Upper lobe of left lung (tissue), 6 donors: ENCODE measurements at regions not wholly inside any gene's neighbourhood (a gene's known extent, or its start where the extent isn't known, plus 50 kb on each side); places are given as distances from the start of the nearest gene placed in this dataset.
A peak's percentile ranks its signal among the peaks of the same experiment; 100 is the strongest.

ENCODE experiments used
- ATAC-seq, 2 donors: fragments of 200-7000 bp; cut with Tn5 transposase; one replicate each; pipeline ENCODE4 v1.9.1; 2022; ENCODE audit warnings: mild to moderate bottlenecking in 2 of 2, moderate library complexity in 2 of 2; ENCODE audit not compliant: low FRiP score in 2 of 2
- DNase-seq, 2 donors: peaks; one replicate each; pipeline ENCODE4 v3.0.0-alpha.2; 2019 to 2020
- H3K27ac ChIP-seq, 4 donors: fragments of 200-600 bp; sonication (generic); one replicate each; pipeline ENCODE4 v1.5.1; 2016 to 2019
- H3K27me3 ChIP-seq, 4 donors: fragments of 200-600 bp; sonication (generic); one replicate each; pipeline ENCODE4 v1.5.1; 2017 to 2019
- H3K36me3 ChIP-seq, 4 donors: fragments of 200-600 bp; sonication (generic); one replicate each; pipeline ENCODE4 v1.5.1; 2016 to 2019
- H3K4me1 ChIP-seq, 4 donors: fragments of 200-600 bp; sonication (generic); one replicate each; pipeline ENCODE4 v1.5.1; 2018 to 2019
- H3K4me3 ChIP-seq, 4 donors: fragments of 200-600 bp; sonication (generic); one replicate each; pipeline ENCODE4 v1.5.1; 2017 to 2019; ENCODE audit warnings: mild to moderate bottlenecking in 2 of 4, moderate library complexity in 1 of 4
- H3K9me3 ChIP-seq, 4 donors: fragments of 200-600 bp; sonication (generic); one replicate each; pipeline ENCODE4 v1.5.1; 2018 to 2019
- EP300 ChIP-seq, 4 donors: sonication (generic); formaldehyde crosslinking; IDR thresholded peaks; one replicate each; pipeline ENCODE4 v1.5.1; 2017; ENCODE audit warnings: antibody characterized with exemption in 4 of 4, control low read depth in 2 of 4
- POLR2A ChIP-seq, 4 donors: fragments of 450-650 bp; IDR thresholded peaks; one replicate each; pipeline ENCODE4 v1.5.1; 2016 to 2017; ENCODE audit warnings: antibody characterized with exemption in 4 of 4, mild to moderate bottlenecking in 2 of 4
- POLR2AphosphoS5 ChIP-seq, 2 donors: sonication (generic); formaldehyde crosslinking; IDR thresholded peaks; one replicate each; pipeline ENCODE4 v1.5.1; 2017; ENCODE audit warnings: antibody characterized with exemption in 2 of 2
- WGBS, 2 donors: methylation state at CpG; one replicate each; pipeline ENCODE4 v1.1.5; 2017 to 2018; 5-methylcytosine and 5-hydroxymethylcytosine counted together
- TF ChIP-seq, protein P1 (sequence below), 6 experiments: fragments of 450-650 bp in 4 of 6; fragments of 200-600 bp in 2 of 6; sonication (generic) in 2 of 6; IDR thresholded peaks; one replicate each; pipeline ENCODE4 v1.5.1; 2016 to 2019; ENCODE audit warnings: antibody characterized with exemption in 6 of 6
- donor health status: DM: no; HTN: no; CAD: no; lungs with moderate emphysema.
- donor health status: DM: no; HTN: yes; CAD: no; lungs with severe emphysema.

DNA sequence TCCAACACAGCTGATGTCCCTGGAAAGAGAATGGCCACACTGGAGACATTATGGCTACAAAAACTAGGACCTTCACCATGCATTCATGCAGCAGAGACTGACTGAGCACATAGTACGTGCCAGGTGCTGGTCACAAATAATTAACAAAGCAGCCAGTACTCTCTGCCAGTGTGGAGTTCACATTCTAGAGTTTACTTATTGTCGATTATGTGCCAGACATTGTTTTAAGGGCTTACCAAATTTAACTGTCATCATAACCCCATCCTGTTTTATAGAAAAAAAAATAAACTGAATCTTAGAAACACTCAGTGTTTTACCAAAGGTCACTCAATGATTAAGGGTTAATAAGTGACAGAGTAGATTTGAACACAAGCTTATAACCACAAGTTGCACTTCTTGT lies 143.3 kb downstream of the RRAGC start:
- H3K4me1 ChIP-seq: no peaks in the 10 kb centered on the region
- TF ChIP-seq, protein P1, sequence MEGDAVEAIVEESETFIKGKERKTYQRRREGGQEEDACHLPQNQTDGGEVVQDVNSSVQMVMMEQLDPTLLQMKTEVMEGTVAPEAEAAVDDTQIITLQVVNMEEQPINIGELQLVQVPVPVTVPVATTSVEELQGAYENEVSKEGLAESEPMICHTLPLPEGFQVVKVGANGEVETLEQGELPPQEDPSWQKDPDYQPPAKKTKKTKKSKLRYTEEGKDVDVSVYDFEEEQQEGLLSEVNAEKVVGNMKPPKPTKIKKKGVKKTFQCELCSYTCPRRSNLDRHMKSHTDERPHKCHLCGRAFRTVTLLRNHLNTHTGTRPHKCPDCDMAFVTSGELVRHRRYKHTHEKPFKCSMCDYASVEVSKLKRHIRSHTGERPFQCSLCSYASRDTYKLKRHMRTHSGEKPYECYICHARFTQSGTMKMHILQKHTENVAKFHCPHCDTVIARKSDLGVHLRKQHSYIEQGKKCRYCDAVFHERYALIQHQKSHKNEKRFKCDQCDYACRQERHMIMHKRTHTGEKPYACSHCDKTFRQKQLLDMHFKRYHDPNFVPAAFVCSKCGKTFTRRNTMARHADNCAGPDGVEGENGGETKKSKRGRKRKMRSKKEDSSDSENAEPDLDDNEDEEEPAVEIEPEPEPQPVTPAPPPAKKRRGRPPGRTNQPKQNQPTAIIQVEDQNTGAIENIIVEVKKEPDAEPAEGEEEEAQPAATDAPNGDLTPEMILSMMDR (IDR thresholded peaks at IDR 0.05): no peak
- TF ChIP-seq EP300 (IDR thresholded peaks at IDR 0.05) (no peak), POLR2A (IDR thresholded peaks at IDR 0.05) (no peak), POLR2AphosphoS5 (IDR thresholded peaks at IDR 0.05) (no peak)
- ATAC-seq (no peak), DNase-seq (no peak)
- H3K27ac ChIP-seq: no peak overlapping the region
- no peaks in the 10 kb centered on the region for H3K27me3 ChIP-seq
- no peaks in the 10 kb centered on the region for H3K36me3 ChIP-seq
- 76 to 85% methylated on average over 2 of the region's 2 CpGs for WGBS, 2 donors
- no peaks in the 10 kb centered on the region for H3K9me3 ChIP-seq
- H3K4me3 ChIP-seq: no peak overlapping the region

DNA sequence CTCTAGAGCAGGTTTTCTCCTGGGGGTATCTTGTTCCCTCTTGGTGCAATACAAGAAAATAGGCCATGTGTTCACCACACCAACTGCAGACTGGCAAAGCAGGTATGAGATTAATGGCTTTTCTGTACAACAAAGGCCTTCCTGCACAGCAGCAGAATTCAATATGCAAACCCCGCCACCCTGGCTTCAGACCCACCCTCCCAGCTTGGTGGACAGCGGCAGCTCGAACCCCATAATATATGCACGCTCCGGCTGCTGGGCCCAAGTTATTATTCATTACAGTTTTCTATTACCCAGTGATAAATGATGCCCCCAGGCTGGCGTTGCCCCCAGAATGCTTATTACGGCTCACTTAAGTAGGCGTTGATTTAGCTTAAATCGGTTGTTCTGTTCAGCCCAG lies 144.2 kb downstream of the RRAGC start:
- no peak overlapping the region for H3K4me3 ChIP-seq
- no peak for ATAC-seq

DNA sequence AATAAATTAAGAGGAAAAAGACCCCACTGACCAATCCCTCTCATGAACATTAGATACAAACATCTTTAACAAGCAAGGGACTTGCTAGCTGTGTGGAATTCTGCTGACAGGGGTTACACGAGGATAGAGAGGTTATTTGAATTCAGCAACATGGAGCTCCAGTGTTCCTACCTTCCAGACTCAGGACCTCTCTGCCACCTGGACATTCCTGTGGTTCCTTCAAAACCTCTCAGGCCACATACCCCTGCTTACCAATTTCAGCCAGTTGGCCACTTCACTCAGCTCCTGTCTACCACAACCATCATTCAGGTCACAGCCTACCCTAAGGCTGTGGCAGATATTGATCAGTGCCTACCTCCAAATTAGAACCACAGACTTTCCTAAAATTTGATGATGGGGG lies 147.5 kb downstream of the RRAGC start:
- H3K9me3 ChIP-seq: no peaks in the 10 kb centered on the region
- DNase-seq (no peak), ATAC-seq (no peak)
- 75 to 84% methylated on average over 1 of the region's 1 CpG for WGBS, 2 donors
- no peaks in the 10 kb centered on the region for H3K4me1 ChIP-seq
- TF ChIP-seq, protein P1 (IDR thresholded peaks at IDR 0.05): no peak
- TF ChIP-seq POLR2A (IDR thresholded peaks at IDR 0.05) (no peak), EP300 (IDR thresholded peaks at IDR 0.05) (no peak), POLR2AphosphoS5 (IDR thresholded peaks at IDR 0.05) (no peak)
- no peaks in the 10 kb centered on the region for H3K36me3 ChIP-seq
- no peak overlapping the region for H3K4me3 ChIP-seq
- no peak overlapping the region for H3K27ac ChIP-seq
- H3K27me3 ChIP-seq: no peaks in the 10 kb centered on the region

More for the DNA sequence above, 144.2 kb downstream of the RRAGC start:
- WGBS, 2 donors: 95 to 97% methylated on average over 9 of the region's 9 CpGs
- Histone ChIP-seq H3K4me1 (no peaks in the 10 kb centered on the region), H3K9me3 (no peaks in the 10 kb centered on the region), H3K27me3 (no peaks in the 10 kb centered on the region), H3K36me3 (no peaks in the 10 kb centered on the region), H3K27ac (no peak overlapping the region)
- DNase-seq: peak in 1 of 2 donors; percentile 5
- TF ChIP-seq EP300 (IDR thresholded peaks at IDR 0.05): no peak
- TF ChIP-seq POLR2AphosphoS5 (IDR thresholded peaks at IDR 0.05): no peak
- TF ChIP-seq, protein P1 (IDR thresholded peaks at IDR 0.05): no peak
- TF ChIP-seq POLR2A (IDR thresholded peaks at IDR 0.05): no peak

DNA sequence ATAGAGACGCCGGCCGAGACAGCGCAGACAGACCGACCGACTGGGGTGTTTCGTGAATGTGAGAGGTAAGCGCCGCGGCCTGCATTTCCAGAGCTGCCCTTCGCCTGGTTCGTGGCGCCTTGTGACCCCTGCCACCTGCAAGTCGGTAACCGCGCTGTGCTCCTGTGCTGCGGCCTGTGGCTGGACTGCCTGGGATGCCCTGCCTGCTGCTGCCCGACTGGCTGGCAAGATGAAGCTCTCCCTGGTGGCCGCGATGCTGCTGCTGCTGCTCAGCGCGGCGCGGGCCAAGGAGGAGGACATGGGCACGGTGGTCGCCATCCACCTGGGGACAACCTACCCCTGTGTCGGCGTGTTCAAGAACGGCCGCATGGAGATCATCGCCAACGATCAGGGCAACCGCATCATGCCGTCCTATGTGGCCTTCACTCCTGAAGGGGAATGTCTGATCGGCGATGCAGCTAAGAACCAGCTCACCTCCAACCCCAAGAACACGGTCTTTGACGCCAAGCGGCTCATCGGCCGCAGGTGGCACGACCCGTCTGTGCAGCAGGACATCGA lies 150.8 kb downstream of the RRAGC start:
- no peak for TF ChIP-seq POLR2A (IDR thresholded peaks at IDR 0.05)
- TF ChIP-seq POLR2AphosphoS5 (IDR thresholded peaks at IDR 0.05): no peak
- TF ChIP-seq EP300 (IDR thresholded peaks at IDR 0.05): no peak
- TF ChIP-seq, protein P1 (IDR thresholded peaks at IDR 0.05): no peak
- WGBS, 2 donors: 94% methylated on average over 36 to 38 of the region's 44 CpGs

DNA sequence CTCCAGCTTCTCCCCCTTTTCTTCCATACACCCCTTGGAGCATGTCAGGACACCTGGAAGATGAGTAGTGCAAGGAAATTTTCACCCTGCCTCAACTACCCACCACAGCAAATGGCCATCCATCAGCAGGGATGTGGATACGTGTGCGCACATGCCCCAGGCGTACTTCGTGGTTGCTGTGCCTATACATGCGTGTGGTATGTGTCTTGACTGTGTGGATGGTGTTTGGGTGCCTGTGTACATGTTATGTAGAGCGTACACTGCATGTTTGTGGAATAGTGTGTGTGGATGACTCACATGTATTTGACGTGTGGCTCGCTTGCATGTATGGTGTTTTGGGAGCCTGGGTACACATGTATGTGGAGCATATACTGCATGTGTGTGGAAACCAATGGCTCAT lies 158.5 kb downstream of the RRAGC start:
- Histone ChIP-seq H3K36me3 (no peaks in the 10 kb centered on the region), H3K27ac (no peak overlapping the region), H3K4me3 (no peak overlapping the region), H3K4me1 (no peaks in the 10 kb centered on the region), H3K9me3 (peaks cover 0 to 3% (median 0%) of the 10 kb centered on the region in 4 donors), H3K27me3 (no peaks in the 10 kb centered on the region)
- TF ChIP-seq EP300 (IDR thresholded peaks at IDR 0.05): no peak
- TF ChIP-seq, protein P1 (IDR thresholded peaks at IDR 0.05): no peak
- no peak for TF ChIP-seq POLR2AphosphoS5 (IDR thresholded peaks at IDR 0.05)
- TF ChIP-seq POLR2A (IDR thresholded peaks at IDR 0.05): no peak
- DNase-seq (no peak), ATAC-seq (peak in 1 of 2 donors; percentile 21)
- WGBS, 2 donors: 77 to 94% methylated on average over 6 to 8 of the region's 8 CpGs

More for the DNA sequence above, 150.8 kb downstream of the RRAGC start:
- H3K27ac ChIP-seq: no peak overlapping the region
- DNase-seq (peak in 1 of 2 donors; percentile 76), ATAC-seq (no peak)
- H3K4me3 ChIP-seq: no peak overlapping the region
- no peaks in the 10 kb centered on the region for H3K27me3 ChIP-seq
- H3K9me3 ChIP-seq: peaks cover 0 to 3% (median 1%) of the 10 kb centered on the region in 4 donors
- no peaks in the 10 kb centered on the region for H3K4me1 ChIP-seq
- no peaks in the 10 kb centered on the region for H3K36me3 ChIP-seq
